HL-60/S4 treated with retinoic acid at 250 ng/mL for 4 days and 3 days (cell line): ENCODE measurements at regions not wholly inside any gene's neighbourhood (a gene's known extent, or its start where the extent isn't known, plus 50 kb on each side); places are given as distances from the start of the nearest gene placed in this dataset.

ENCODE experiments used
- in situ Hi-C: fragments of 300-500 bp; cut with MboI; formaldehyde crosslinking; loops from 2 replicates; pipeline ENCODE4 v1.7.0; 2022; ENCODE audit warnings: low sequenced_read_pairs

DNA sequence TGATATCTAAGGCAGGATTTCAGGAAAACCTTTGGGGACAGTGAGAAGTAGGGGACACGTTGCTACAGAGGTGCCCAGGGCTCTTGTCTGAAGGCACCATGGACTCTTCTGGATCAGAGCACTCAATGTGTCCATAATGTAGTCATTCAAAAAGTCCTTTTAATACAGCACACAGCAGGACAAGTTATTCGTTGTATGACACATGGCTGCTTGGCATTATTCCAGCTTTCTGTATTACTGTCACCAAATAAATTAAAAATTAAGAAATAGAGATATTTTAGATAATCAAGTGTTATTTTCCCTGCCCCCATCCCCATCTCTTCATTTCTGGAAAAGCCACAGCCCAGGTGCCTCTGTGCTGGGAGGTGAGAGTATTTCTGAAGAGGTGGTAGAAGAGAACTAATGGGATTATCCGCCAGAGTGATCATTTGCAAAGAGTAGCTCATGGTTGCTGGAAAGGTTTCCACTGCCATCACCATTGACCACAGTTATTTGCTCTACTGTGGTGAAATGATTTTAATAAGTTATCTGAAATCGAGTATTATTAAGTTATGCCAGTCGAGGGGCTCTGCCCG, 83.0 kb downstream of the CXCL12 start:
- in situ Hi-C loops, result no loop called here

- in situ Hi-C loops, result no loop called here
These were observed 83.9 kb downstream of the CXCL12 start for GRCh38 chr10:44300666-44301649.

DNA sequence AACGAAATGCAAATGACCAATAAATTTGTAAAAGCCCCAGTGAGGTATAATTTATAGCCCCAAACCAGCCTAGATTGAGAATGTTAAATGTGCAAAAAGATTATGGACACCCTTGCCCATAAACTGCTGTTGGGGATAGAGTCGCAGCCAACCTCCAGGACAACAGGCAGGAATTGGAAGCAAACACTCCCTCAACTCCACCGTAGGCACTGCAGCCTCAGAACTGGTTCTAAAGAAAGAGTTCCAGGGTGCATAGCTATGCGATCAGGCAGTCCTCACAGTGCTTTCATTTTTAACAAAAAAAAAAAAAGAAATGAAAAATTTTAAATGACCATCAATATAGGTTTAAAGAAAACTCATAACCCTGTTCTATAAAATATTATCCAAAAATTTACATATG, 86.2 kb downstream of the CXCL12 start:
- in situ Hi-C loops, result no loop called here

DNA sequence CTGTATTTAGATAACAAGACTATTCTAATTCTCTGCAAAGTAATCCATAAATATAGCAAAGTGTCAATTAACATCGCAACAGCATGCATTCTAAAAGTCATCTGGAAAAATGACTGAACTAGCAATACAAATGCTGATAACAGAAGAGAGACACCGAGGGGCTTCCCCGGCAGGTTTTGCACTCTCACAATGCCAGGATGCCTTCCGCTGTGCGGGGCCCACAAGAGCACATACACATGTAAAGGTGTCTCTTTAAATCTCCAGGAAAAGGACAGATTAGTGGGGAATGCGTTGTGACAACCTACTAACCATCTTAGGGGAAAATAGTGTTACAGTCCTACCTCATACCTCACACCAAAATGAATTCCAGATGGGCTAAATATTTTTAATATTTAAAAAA, 86.9 kb downstream of the CXCL12 start:
- in situ Hi-C loops, result no loop called here

GRCh38 chr10:44295644-44296241, 89.2 kb downstream of the CXCL12 start:
- in situ Hi-C loops, result no loop called here

- in situ Hi-C loops, result no loop called here
These were observed 90.0 kb downstream of the CXCL12 start for GRCh38 chr10:44294726-44295412.

GRCh38 chr10:44293842-44294241, 91.1 kb downstream of the CXCL12 start:
- in situ Hi-C loops, result no loop called here

DNA sequence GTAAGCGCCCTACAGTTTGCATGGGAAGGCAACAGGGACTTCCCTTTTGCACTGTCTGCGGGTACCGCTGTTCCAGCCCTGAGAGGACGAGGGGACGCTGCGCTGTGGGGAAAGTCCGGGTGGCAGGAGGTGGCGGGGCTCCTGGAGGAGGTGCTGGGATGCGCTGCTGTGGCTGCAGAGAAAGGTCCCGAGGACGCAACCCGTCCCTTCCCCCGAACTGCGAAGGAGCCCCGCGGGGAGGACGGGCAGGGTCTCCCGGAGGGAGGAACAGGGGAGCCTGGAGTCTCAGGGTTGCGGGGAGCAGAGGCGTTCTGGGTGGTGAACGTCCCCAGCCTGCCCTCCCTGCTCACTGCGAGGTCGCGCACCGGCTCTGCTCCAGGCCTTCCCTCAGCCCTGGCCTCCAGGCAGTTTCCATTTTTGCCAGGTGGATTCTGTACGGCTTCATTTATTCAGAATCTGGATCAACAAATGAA, 91.6 kb downstream of the CXCL12 start:
- in situ Hi-C loops, result no loop called here

DNA sequence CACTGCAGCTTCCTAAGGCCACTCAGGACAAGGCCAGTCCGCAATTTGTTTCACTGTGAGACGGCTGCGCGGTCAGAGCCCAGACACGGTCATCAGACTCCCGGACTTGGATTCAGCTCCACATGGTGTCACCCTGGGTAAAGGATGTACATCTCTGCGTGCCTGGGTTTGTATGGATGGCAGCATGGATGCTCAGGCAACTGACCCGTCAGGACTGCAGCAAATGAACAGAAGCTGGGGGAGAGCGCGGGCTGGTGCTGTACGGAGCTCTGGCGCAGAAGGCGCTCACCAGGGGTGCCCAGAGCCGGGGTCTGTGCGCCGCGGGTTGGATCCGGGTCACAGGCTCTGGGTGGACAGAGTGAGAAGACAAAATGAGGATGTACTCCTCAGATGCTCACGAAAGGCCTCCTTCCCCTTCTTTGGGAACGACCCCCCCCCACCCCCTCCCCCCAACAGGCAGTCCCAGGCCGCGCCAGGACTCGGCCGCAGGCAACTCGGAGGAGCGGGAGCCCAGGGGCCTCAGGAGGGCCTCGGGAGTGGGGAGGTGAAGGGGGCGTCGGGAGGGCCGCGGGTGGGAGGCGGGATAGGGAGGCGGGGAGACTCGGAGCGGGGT, 92.4 kb downstream of the CXCL12 start:
- in situ Hi-C loops, result no loop called here

DNA sequence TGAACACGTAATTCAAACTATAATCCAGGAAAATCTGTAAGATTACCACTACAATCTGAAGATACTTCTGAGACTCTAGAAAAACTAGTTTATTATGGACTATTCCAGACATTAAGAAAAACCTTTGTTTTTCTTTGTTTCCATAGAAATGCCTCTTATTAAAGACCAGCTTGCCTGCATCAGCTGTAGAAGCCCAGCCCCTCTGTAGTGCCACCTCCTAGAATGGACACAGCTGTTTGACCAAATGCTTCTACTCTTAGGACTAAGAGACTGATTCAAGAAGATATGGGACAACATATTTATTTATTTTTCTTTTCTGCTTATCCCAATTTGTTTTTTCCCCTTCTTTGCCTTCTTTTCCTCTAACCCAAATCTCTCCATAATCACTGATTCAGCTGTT, 93.8 kb downstream of the CXCL12 start:
- in situ Hi-C loops, result no loop called here

- in situ Hi-C loops, result no loop called here
These were observed 95.8 kb downstream of the CXCL12 start for GRCh38 chr10:44289125-44289524.

- in situ Hi-C loops, result no loop called here
These were observed 97.5 kb downstream of the CXCL12 start for GRCh38 chr10:44287408-44287807.

DNA sequence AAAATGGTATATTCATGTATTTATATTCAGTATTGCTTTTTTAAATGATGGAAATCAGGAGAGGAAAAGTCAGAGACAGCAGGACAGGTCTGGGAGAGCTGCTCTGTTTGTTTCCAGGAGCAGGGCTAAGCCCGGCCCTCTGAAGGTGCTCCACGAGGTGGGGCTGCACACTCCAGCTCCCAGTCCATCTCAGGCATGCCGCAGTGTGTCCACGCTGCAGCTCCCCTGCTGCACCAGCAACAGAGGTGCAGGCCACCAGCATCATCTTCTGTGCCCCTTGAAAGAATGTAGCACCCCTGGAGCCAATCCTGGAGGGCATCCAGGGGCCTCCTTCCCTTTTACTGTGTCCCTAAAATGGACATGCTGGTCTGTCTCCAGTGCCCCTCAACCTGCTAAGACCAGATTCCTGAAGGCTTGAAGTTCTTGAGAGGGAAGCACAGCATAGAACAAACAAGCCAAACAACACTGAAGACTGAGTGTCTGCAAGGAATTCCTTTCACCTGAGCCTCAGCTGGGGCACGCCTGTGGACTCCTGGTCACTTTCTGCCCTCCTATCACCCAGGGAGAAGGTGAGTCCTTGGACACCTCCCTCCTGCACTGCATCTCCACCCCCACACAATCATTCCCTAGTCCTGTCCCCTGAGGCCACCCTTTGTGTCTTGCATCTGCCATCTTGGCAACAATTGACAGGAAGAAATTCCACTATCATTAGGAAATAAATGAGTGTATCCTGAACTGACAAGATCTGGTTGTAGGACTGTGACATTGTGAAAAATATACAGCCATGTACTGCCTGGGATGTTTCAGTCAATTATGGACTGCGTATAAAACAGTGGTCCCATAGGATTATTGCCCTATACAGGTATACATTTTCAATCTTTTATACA, 100.5 kb downstream of the CXCL12 start:
- in situ Hi-C loops, result no loop called here

- in situ Hi-C loops, result no loop called here
These were observed 102.1 kb downstream of the CXCL12 start for GRCh38 chr10:44282626-44283300.

DNA sequence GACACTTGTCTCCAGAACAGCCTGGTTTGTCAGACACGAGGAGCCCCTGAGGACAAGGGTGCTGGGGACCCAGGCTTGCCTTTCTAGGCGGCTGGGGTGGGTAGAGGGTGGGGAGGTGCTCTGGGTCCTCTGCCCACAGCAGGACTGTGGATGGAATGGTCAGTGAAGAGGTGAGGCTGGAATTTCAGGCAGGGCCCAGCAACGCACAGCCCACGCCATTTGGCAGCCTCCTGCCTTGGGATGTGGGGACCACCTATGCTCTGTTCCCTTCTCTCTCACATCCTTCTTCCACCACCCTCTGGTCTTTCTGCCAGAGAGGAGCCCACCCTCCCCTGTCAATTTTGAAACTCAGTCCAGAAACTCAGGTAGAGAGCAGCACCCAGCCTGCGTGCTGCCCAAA, 103.2 kb downstream of the CXCL12 start:
- in situ Hi-C loops, result no loop called here

DNA sequence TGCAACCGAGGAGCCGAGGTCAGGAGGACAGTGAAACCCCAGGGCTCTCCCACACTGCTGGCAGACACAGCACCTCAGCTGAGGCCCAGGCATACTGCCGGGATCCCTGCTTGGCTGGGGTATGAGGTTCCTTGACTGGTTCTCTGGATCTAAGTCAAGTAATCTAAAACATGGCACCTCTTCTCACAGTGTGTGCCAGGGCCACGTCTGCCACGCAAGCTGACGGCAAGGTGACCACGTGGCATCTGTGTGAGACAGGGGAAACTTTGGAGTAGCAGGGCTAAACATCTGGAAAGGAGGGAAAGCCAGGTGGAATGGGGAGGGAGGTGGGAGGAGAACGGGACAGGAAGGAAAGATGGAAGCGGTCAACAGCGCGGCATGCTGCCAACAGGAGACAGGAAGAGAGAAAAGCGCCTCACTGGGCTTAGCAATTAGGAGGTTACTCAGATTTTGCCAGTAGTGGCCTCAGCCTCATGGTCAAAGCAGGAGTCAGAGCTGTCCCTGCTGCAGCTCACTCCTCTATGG, 103.7 kb downstream of the CXCL12 start:
- in situ Hi-C loops, result no loop called here

DNA sequence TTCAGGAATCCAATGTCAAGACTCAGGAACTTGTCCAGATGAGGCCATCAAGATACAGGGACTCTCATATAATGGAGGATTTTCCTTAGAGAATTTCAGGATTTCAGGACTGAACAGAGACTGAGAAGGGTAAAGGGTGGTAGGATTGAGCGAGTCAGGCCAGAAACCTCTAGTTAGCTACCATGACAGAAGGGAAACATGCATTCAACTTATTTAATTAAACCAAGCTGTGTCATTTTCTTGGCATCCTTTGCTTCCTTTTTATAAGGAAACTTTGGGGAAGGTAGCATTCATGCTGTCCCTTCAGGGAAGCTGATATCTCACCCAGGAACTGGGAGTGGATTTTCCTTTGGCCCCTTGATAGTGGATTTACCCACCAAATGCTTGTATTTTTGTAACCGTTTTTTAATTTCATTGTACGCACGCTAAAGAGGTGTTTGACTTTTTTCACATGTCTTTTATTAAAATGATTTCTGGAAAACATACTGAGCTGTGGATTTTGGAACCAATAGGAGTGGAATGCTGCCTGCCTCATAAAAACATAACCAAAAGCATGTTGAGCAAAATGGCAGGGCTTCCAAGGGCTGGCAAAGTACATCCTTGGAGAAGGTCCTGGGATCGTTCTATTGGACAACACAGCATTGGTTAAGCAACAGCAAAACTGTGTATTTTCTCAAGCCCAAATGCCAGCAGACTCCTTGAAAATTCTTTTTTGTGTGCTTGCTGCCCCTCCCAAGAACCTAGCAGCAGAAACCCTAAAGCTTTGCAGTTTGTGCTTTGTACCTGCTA, 104.5 kb downstream of the CXCL12 start:
- in situ Hi-C loops, result no loop called here

DNA sequence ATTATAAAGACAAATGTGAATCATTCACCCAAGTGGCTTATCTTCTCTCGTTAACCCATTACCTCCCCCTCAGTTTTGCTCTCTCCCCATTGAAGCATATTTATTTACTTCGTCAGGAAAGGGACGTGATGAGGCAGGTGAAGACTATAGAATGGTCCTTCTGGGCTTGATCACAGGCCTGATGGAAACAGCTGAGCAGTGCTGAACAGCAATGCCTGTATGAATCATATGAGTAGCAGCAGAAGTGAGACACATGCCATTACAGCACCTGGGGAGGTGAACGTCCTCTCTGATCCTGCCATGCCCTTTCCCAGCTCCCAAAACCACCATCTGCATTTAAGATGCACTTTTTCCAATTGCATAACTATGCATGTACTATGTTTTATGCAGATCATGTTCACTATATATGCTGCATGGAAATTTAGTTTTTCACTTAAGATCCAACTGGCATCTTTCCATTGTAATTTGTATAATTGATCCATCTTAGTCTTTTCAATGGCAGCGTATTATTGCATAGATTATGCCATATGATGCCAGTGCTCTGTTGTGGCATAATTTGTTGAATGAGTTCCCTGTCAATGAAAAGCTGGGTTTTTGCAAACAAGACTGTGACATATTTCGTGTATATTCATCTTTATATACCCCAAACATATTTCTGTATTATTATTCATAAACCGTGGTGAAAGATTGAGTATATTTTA, 105.3 kb downstream of the CXCL12 start:
- in situ Hi-C loops, result no loop called here
